Erythroblast (primary cell): ENCODE measurements at regions not wholly inside any gene's neighbourhood (a gene's known extent, or its start where the extent isn't known, plus 50 kb on each side); places are given as distances from the start of the nearest gene placed in this dataset.

ENCODE experiments used
- GATA1 ChIP-seq: IDR thresholded peaks from 2 replicates; pipeline ENCODE4 v1.6.1; 2011; ENCODE audit warnings: low read depth, mild to moderate bottlenecking, control low read depth, low read length, moderate library complexity
- POLR2A ChIP-seq: IDR thresholded peaks from 2 replicates; pipeline ENCODE4 v1.6.1; 2011; ENCODE audit warnings: mild to moderate bottlenecking, low read length

GRCh38 chr20:48431653-48432493 is 395.9 kb downstream of the PREX1 start:
- TF ChIP-seq POLR2A: no peak
- TF ChIP-seq GATA1: no peak
